Neuronal stem cell (in vitro differentiated cells): ENCODE measurements at regions not wholly inside any gene's neighbourhood (a gene's known extent, or its start where the extent isn't known, plus 50 kb on each side); places are given as distances from the start of the nearest gene placed in this dataset.

Experiments used
- DNase-seq: peaks from one replicate; pipeline ENCODE4 v3.0.0-alpha.2; 2013; ENCODE audit warnings: low spot score
- H2AFZ ChIP-seq: one replicate; pipeline ENCODE4 v1.6.1; 2013; ENCODE audit warnings: mild to moderate bottlenecking, low read length, inconsistent platforms
- H2AK5ac ChIP-seq: 2 replicates; pipeline ENCODE4 v1.6.1; 2013; ENCODE audit warnings: low read depth, mild to moderate bottlenecking, inconsistent platforms, low read length, moderate library complexity, mixed read lengths
- H2BK120ac ChIP-seq: 2 replicates; pipeline ENCODE4 v1.6.1; 2013; ENCODE audit warnings: low read depth, mild to moderate bottlenecking, inconsistent platforms, low read length, moderate library complexity, mixed read lengths
- H2BK12ac ChIP-seq: one replicate; pipeline ENCODE4 v1.6.1; 2013; ENCODE audit warnings: low read length, inconsistent platforms
- H2BK15ac ChIP-seq: 2 replicates; pipeline ENCODE4 v1.6.1; 2013; ENCODE audit warnings: mild to moderate bottlenecking, low read length, inconsistent platforms, mixed read lengths
- H2BK5ac ChIP-seq: one replicate; pipeline ENCODE4 v1.6.1; 2013; ENCODE audit warnings: inconsistent platforms, mild to moderate bottlenecking, low read length, moderate library complexity
- H3K14ac ChIP-seq: one replicate; pipeline ENCODE4 v1.6.1; 2013; ENCODE audit warnings: low read length, inconsistent platforms
- H3K18ac ChIP-seq: 2 replicates; pipeline ENCODE4 v1.6.1; 2013; ENCODE audit warnings: low read length, inconsistent platforms
- H3K23ac ChIP-seq: 2 replicates; pipeline ENCODE4 v1.6.1; 2013; ENCODE audit warnings: low read depth, mild to moderate bottlenecking, mixed read lengths, low read length, inconsistent platforms; ENCODE audit not compliant: poor library complexity
- H3K27ac ChIP-seq: replicated peaks from 3 replicates; pipeline ENCODE4 v1.5.1; 2013; ENCODE audit warnings: low read length, inconsistent platforms
- H3K27me3 ChIP-seq, 3 experiments: 2 replicates each; pipeline ENCODE4 v1.6.1; 2013; ENCODE audit warnings: low read length in 3 of 3, mild to moderate bottlenecking in 2 of 3, inconsistent platforms in 1 of 3, low read depth in 1 of 3, mixed read lengths in 1 of 3, moderate library complexity in 1 of 3; ENCODE audit not compliant: control insufficient read depth in 3 of 3, insufficient read depth in 3 of 3
- H3K36me3 ChIP-seq, 2 donors: replicated peaks in 1 of 2; 2 replicates each; pipeline ENCODE4 v1.6.1; 2013; ENCODE audit warnings: low read length in 2 of 2; ENCODE audit not compliant: control insufficient read depth in 2 of 2, insufficient read depth in 2 of 2
- H3K4ac ChIP-seq: 2 replicates; pipeline ENCODE4 v1.6.1; 2013; ENCODE audit warnings: inconsistent platforms, mild to moderate bottlenecking, low read length, moderate library complexity
- H3K4me1 ChIP-seq, 2 donors: 1 replicate in 1 of 2; 2 replicates in 1 of 2; pipeline ENCODE4 v1.6.1; 2013; ENCODE audit warnings: low read length in 2 of 2, low read depth in 1 of 2; ENCODE audit not compliant: control insufficient read depth in 2 of 2, insufficient read depth in 1 of 2
- H3K4me2 ChIP-seq: one replicate; pipeline ENCODE4 v1.6.1; 2013; ENCODE audit warnings: mild to moderate bottlenecking, low read length, inconsistent platforms; ENCODE audit not compliant: insufficient read depth, poor library complexity, severe bottlenecking
- H3K4me3 ChIP-seq, 2 donors: 2 replicates each; pipeline ENCODE4 v1.5.1; 2013; ENCODE audit warnings: low read length in 2 of 2, mild to moderate bottlenecking in 2 of 2, inconsistent platforms in 1 of 2, moderate library complexity in 1 of 2
- H3K79me1 ChIP-seq: one replicate; pipeline ENCODE4 v1.6.1; 2013; ENCODE audit warnings: low read depth, mild to moderate bottlenecking, inconsistent platforms, low read length, moderate library complexity
- H3K9ac ChIP-seq: one replicate; pipeline ENCODE4 v1.6.1; 2013; ENCODE audit warnings: mild to moderate bottlenecking, low read depth, low read length, inconsistent platforms; ENCODE audit not compliant: poor library complexity
- H3K9me3 ChIP-seq, 2 donors: replicated peaks in 1 of 2; 2 replicates each; pipeline versions ENCODE3 to v1.6.1; 2013; ENCODE audit warnings: low read length in 2 of 2, mild to moderate bottlenecking in 2 of 2, inconsistent platforms in 1 of 2, low read depth in 1 of 2, mixed read lengths in 1 of 2, moderate library complexity in 1 of 2; ENCODE audit not compliant: control insufficient read depth in 2 of 2, insufficient read depth in 1 of 2
- H4K8ac ChIP-seq: one replicate; pipeline ENCODE4 v1.6.1; 2013; ENCODE audit warnings: low read depth, mild to moderate bottlenecking, inconsistent platforms, low read length, moderate library complexity
- H4K91ac ChIP-seq: one replicate; pipeline ENCODE4 v1.6.1; 2013; ENCODE audit warnings: low read length, low read depth, mild to moderate bottlenecking, inconsistent platforms; ENCODE audit not compliant: poor library complexity
- WGBS, 2 donors: extraction: QIAGEN DNeasy Blood & Tissue Kit; methylation state at CpG; one replicate each; pipeline ENCODE4 v1.1.7; 2013; ENCODE audit warnings: missing lambda C conversion rate in 2 of 2, mixed read lengths in 1 of 2; ENCODE audit not compliant: insufficient read length in 2 of 2, insufficient replicate concordance in 1 of 2; ENCODE audit errors: extremely low coverage in 2 of 2; 5-methylcytosine and 5-hydroxymethylcytosine counted together

DNA sequence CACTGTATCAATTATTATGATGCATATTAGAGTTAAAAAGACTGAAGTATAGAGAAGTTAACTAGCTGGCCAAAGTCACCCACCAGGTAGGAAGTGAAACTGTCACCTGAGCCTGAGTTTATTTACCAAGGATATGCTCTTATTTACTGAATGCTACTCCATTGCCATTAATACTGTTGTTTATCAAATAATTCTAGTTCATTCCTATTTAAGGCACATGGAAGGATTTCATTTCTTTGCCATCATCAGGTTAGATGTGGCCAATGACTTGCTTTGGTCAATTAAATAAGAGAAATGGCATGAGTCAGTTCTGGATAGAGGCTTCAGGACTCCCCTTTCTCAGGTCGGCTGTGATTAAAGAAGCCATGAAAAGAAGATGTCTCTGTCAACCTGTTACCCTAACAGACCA lies 169.6 kb downstream of the KCNJ2 start:
- no peak overlapping the region for H3K14ac ChIP-seq
- H2BK12ac ChIP-seq = no peak overlapping the region
- no peak overlapping the region for H3K4ac ChIP-seq
- H3K18ac ChIP-seq = no peak overlapping the region
- H3K4me1 ChIP-seq = no peaks in the 10 kb centered on the region
- H2BK5ac ChIP-seq = no peak overlapping the region
- H3K27ac ChIP-seq = no peak overlapping the region
- H3K4me2 ChIP-seq = no peak overlapping the region
- no peaks in the 10 kb centered on the region for H3K36me3 ChIP-seq
- no peak for DNase-seq
- no peaks in the 10 kb centered on the region for H3K27me3 ChIP-seq
- no peak overlapping the region for H4K8ac ChIP-seq
- H3K79me1 ChIP-seq = no peaks in the 10 kb centered on the region
- H3K9ac ChIP-seq = no peak overlapping the region
- H2AK5ac ChIP-seq = no peak overlapping the region
- no peak overlapping the region for H2BK15ac ChIP-seq
- no CpG with 5 or more reads among the region's 1 CpG for WGBS, 2 donors
- H3K9me3 ChIP-seq = peaks cover 0 to 3% of the 10 kb centered on the region in 2 donors
- H3K4me3 ChIP-seq = no peak overlapping the region
- H2AFZ ChIP-seq = no peak overlapping the region
- no peak overlapping the region for H2BK120ac ChIP-seq
- H4K91ac ChIP-seq = no peak overlapping the region
- no peak overlapping the region for H3K23ac ChIP-seq

- no peak overlapping the region for H3K4me2 ChIP-seq
- H2BK5ac ChIP-seq = no peak overlapping the region
- no peak overlapping the region for H3K4me3 ChIP-seq
- no peaks in the 10 kb centered on the region for H3K36me3 ChIP-seq
- no peak overlapping the region for H3K14ac ChIP-seq
- H2AFZ ChIP-seq = no peak overlapping the region
- H2BK12ac ChIP-seq = no peak overlapping the region
- no peak overlapping the region for H2AK5ac ChIP-seq
- H3K23ac ChIP-seq = no peak overlapping the region
- no peak for DNase-seq
- H3K27ac ChIP-seq = no peak overlapping the region
- H4K91ac ChIP-seq = no peak overlapping the region
- no peak overlapping the region for H3K4ac ChIP-seq
- no peak overlapping the region for H2BK120ac ChIP-seq
- H3K18ac ChIP-seq = no peak overlapping the region
- WGBS, 2 donors = no CpG with 5 or more reads among the region's 5 CpGs
- no peak overlapping the region for H2BK15ac ChIP-seq
- H3K79me1 ChIP-seq = no peaks in the 10 kb centered on the region
- no peaks in the 10 kb centered on the region for H3K27me3 ChIP-seq
- no peak overlapping the region for H4K8ac ChIP-seq
- H3K4me1 ChIP-seq = no peaks in the 10 kb centered on the region
- H3K9me3 ChIP-seq = peaks cover 0 to 3% of the 10 kb centered on the region in 2 donors
- no peak overlapping the region for H3K9ac ChIP-seq
These were observed 173.8 kb downstream of the KCNJ2 start for GRCh38 chr17:70343114-70343513.

GRCh38 chr17:70344386-70345060 lies 175.2 kb downstream of the KCNJ2 start:
- Histone ChIP-seq H3K4me2 (no peak overlapping the region), H3K18ac (no peak overlapping the region), H3K23ac (no peak overlapping the region), H2BK12ac (no peak overlapping the region), H2BK15ac (no peak overlapping the region), H3K9ac (no peak overlapping the region), H2BK120ac (no peak overlapping the region), H4K8ac (no peak overlapping the region), H3K4me1 (no peaks in the 10 kb centered on the region), H3K9me3 (peaks cover 0 to 3% of the 10 kb centered on the region in 2 donors), H3K4ac (no peak overlapping the region), H2AFZ (no peak overlapping the region), H3K4me3 (no peak overlapping the region), H3K36me3 (no peaks in the 10 kb centered on the region), H2BK5ac (no peak overlapping the region), H3K27ac (no peak overlapping the region), H4K91ac (no peak overlapping the region), H3K27me3 (no peaks in the 10 kb centered on the region), H2AK5ac (no peak overlapping the region), H3K14ac (no peak overlapping the region), H3K79me1 (no peaks in the 10 kb centered on the region)
- no peak for DNase-seq
- WGBS, 2 donors = no CpG with 5 or more reads among the region's 6 CpGs

DNA sequence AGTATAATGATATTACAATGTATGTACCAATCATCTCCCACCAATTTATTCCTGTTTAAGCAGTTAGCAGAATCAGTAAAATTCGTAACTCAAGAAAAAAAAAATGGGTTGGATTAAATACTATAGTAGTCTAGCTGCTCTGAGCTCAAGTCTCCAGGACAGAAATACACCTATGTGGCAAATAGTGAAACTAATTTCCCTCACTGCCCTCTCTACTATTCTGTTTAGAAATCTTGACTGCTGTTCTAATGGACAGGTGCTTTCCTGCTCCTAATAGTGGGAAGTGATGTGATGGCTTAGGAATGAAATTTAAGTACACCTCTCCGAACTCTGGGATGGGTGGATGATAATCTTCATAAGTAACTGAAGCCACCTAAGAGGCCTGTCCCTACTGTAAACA lies 175.7 kb downstream of the KCNJ2 start:
- DNase-seq = no peak
- H3K4me2 ChIP-seq = no peak overlapping the region
- peaks cover 0 to 3% of the 10 kb centered on the region in 2 donors for H3K9me3 ChIP-seq
- no peak overlapping the region for H2BK12ac ChIP-seq
- H3K4me1 ChIP-seq = no peaks in the 10 kb centered on the region
- no peak overlapping the region for H2BK15ac ChIP-seq
- H4K91ac ChIP-seq = no peak overlapping the region
- H3K79me1 ChIP-seq = no peaks in the 10 kb centered on the region
- H3K27me3 ChIP-seq = no peaks in the 10 kb centered on the region
- H3K14ac ChIP-seq = no peak overlapping the region
- no peak overlapping the region for H3K27ac ChIP-seq
- no peaks in the 10 kb centered on the region for H3K36me3 ChIP-seq
- H2AK5ac ChIP-seq = no peak overlapping the region
- H2BK5ac ChIP-seq = no peak overlapping the region
- no peak overlapping the region for H3K18ac ChIP-seq
- no peak overlapping the region for H2BK120ac ChIP-seq
- no CpG with 5 or more reads among the region's 2 CpGs for WGBS, 2 donors
- no peak overlapping the region for H3K23ac ChIP-seq
- H4K8ac ChIP-seq = no peak overlapping the region
- H3K4ac ChIP-seq = no peak overlapping the region
- H3K4me3 ChIP-seq = no peak overlapping the region
- no peak overlapping the region for H3K9ac ChIP-seq
- H2AFZ ChIP-seq = no peak overlapping the region
